H7 (cell line): ENCODE measurements at regions not wholly inside any gene's neighbourhood (a gene's known extent, or its start where the extent isn't known, plus 50 kb on each side); places are given as distances from the start of the nearest gene placed in this dataset.

Experiments used
- DNase-seq: peaks from one replicate; pipeline ENCODE4 v3.0.0; 2012
- H3K27me3 ChIP-seq: 2 replicates; pipeline ENCODE4 v1.6.0; 2011; ENCODE audit warnings: mild to moderate bottlenecking, low read length; ENCODE audit not compliant: control insufficient read depth, insufficient read depth
- H3K36me3 ChIP-seq: replicated peaks from 2 replicates; pipeline ENCODE4 v1.5.1; 2011; ENCODE audit warnings: low read length; ENCODE audit not compliant: control insufficient read depth, insufficient read depth
- H3K4me3 ChIP-seq: 2 replicates; pipeline ENCODE4 v1.5.1; 2011; ENCODE audit warnings: low read depth, mild to moderate bottlenecking, control low read depth, low read length, moderate library complexity; ENCODE audit not compliant: insufficient read depth

- H3K36me3 ChIP-seq: no peaks in the 10 kb centered on the region
- H3K27me3 ChIP-seq: no peaks in the 10 kb centered on the region
- no peak overlapping the region for H3K4me3 ChIP-seq
- peak; percentile 8 for DNase-seq
These were observed 346.9 kb upstream of the DAB1 start for GRCh38 chr1:57770772-57771171.

- H3K4me3 ChIP-seq: no peak overlapping the region
- H3K36me3 ChIP-seq: no peaks in the 10 kb centered on the region
- H3K27me3 ChIP-seq: no peaks in the 10 kb centered on the region
- DNase-seq: no peak
These were observed 346.4 kb upstream of the DAB1 start for GRCh38 chr1:57770236-57770635.

GRCh38 chr1:57761628-57762027, 337.8 kb upstream of the DAB1 start:
- Histone ChIP-seq H3K4me3 (no peak overlapping the region), H3K36me3 (no peaks in the 10 kb centered on the region), H3K27me3 (no peaks in the 10 kb centered on the region)
- DNase-seq: no peak

GRCh38 chr1:57752843-57753242, 329.0 kb upstream of the DAB1 start:
- H3K4me3 ChIP-seq: no peak overlapping the region
- DNase-seq: no peak
- no peaks in the 10 kb centered on the region for H3K36me3 ChIP-seq
- no peaks in the 10 kb centered on the region for H3K27me3 ChIP-seq

- H3K4me3 ChIP-seq: no peak overlapping the region
- H3K36me3 ChIP-seq: no peaks in the 10 kb centered on the region
- DNase-seq: no peak
- no peaks in the 10 kb centered on the region for H3K27me3 ChIP-seq
These were observed 324.9 kb upstream of the DAB1 start for GRCh38 chr1:57748719-57749118.

GRCh38 chr1:57747818-57748217, 324.0 kb upstream of the DAB1 start:
- Histone ChIP-seq H3K27me3 (no peaks in the 10 kb centered on the region), H3K4me3 (no peak overlapping the region), H3K36me3 (no peaks in the 10 kb centered on the region)
- DNase-seq: no peak

- Histone ChIP-seq H3K27me3 (no peaks in the 10 kb centered on the region), H3K36me3 (no peaks in the 10 kb centered on the region), H3K4me3 (no peak overlapping the region)
- DNase-seq: no peak
These were observed 317.7 kb upstream of the DAB1 start for GRCh38 chr1:57741521-57741920.

GRCh38 chr1:57736940-57737339, 313.1 kb upstream of the DAB1 start:
- no peaks in the 10 kb centered on the region for H3K36me3 ChIP-seq
- H3K27me3 ChIP-seq: no peaks in the 10 kb centered on the region
- no peak overlapping the region for H3K4me3 ChIP-seq
- no peak for DNase-seq

- DNase-seq: no peak
- peaks cover 1% of the 10 kb centered on the region; the same call in 1 of the 2 replicates for H3K27me3 ChIP-seq
- H3K36me3 ChIP-seq: no peaks in the 10 kb centered on the region
- H3K4me3 ChIP-seq: no peak overlapping the region
These were observed 305.3 kb upstream of the DAB1 start for GRCh38 chr1:57729181-57729580.

GRCh38 chr1:57727121-57727520, 303.3 kb upstream of the DAB1 start:
- no peak overlapping the region for H3K4me3 ChIP-seq
- DNase-seq: no peak
- H3K27me3 ChIP-seq: peaks cover 1% of the 10 kb centered on the region; the same call in 1 of the 2 replicates
- H3K36me3 ChIP-seq: no peaks in the 10 kb centered on the region

GRCh38 chr1:57725318-57725717, 301.5 kb upstream of the DAB1 start:
- Histone ChIP-seq H3K4me3 (no peak overlapping the region), H3K27me3 (peaks cover 1% of the 10 kb centered on the region; the same call in 1 of the 2 replicates), H3K36me3 (no peaks in the 10 kb centered on the region)
- DNase-seq: peak; percentile 34

- no peaks in the 10 kb centered on the region for H3K36me3 ChIP-seq
- peaks cover 1% of the 10 kb centered on the region; the same call in 1 of the 2 replicates for H3K27me3 ChIP-seq
- no peak for DNase-seq
- H3K4me3 ChIP-seq: no peak overlapping the region
These were observed 300.7 kb upstream of the DAB1 start for GRCh38 chr1:57724535-57724934.

- Histone ChIP-seq H3K36me3 (no peaks in the 10 kb centered on the region), H3K4me3 (no peak overlapping the region), H3K27me3 (no peaks in the 10 kb centered on the region; the same call in 1 of the 2 replicates)
- no peak for DNase-seq
These were observed 298.6 kb upstream of the DAB1 start for GRCh38 chr1:57722285-57722978.

- Histone ChIP-seq H3K4me3 (no peak overlapping the region), H3K27me3 (no peaks in the 10 kb centered on the region; the same call in 1 of the 2 replicates), H3K36me3 (no peaks in the 10 kb centered on the region)
- no peak for DNase-seq
These were observed 297.1 kb upstream of the DAB1 start for GRCh38 chr1:57721001-57721400.

GRCh38 chr1:57719274-57719673, 295.4 kb upstream of the DAB1 start:
- DNase-seq: no peak
- H3K36me3 ChIP-seq: no peaks in the 10 kb centered on the region
- H3K27me3 ChIP-seq: no peaks in the 10 kb centered on the region; the same call in 1 of the 2 replicates
- H3K4me3 ChIP-seq: no peak overlapping the region

GRCh38 chr1:57713501-57713900, 289.6 kb upstream of the DAB1 start:
- no peaks in the 10 kb centered on the region for H3K27me3 ChIP-seq
- no peaks in the 10 kb centered on the region for H3K36me3 ChIP-seq
- no peak for DNase-seq
- no peak overlapping the region for H3K4me3 ChIP-seq
